GM21390 (cell line): ENCODE measurements at regions not wholly inside any gene's neighbourhood (a gene's known extent, or its start where the extent isn't known, plus 50 kb on each side); places are given as distances from the start of the nearest gene placed in this dataset.

Source experiments
- ATAC-seq: cut with Tn5 transposase; IDR thresholded peaks from one replicate; pipeline ENCODE4 v1.9.1; 2021; ENCODE audit not compliant: unreplicated experiment

- ATAC-seq: no peak
Observed at GRCh38 chr12:92206011-92206410, 60.4 kb upstream of the BTG1 start.

- no peak for ATAC-seq
Observed at GRCh38 chr12:92199819-92200576, 54.4 kb upstream of the BTG1 start.

- ATAC-seq: no peak
Observed at GRCh38 chr12:92197815-92198214, 52.2 kb upstream of the BTG1 start.

GRCh38 chr12:92196368-92196767 is 50.7 kb upstream of the BTG1 start:
- no peak for ATAC-seq
